Smooth muscle cell (in vitro differentiated cells): ENCODE measurements at regions not wholly inside any gene's neighbourhood (a gene's known extent, or its start where the extent isn't known, plus 50 kb on each side); places are given as distances from the start of the nearest gene placed in this dataset.

ENCODE experiments used
- DNase-seq: peaks from one replicate; lab custom pipeline; 2025; ENCODE audit not compliant: unreplicated experiment; lab: John Stamatoyannopoulos, UW
- H2AFZ ChIP-seq: fragments of 200-600 bp; sonication (generic); 2 replicates; pipeline ENCODE4 v1.6.0; 2016; ENCODE audit warnings: antibody characterized with exemption, low read depth, mild to moderate bottlenecking
- H3F3A ChIP-seq: fragments of 200-600 bp; sonication (generic); 2 replicates; pipeline ENCODE4 v1.6.0; 2017; ENCODE audit warnings: antibody characterized with exemption, low read depth
- H3K27ac ChIP-seq: fragments of 200-600 bp; sonication (generic); 2 replicates; pipeline ENCODE4 v1.5.1; 2016; ENCODE audit warnings: low read depth, mild to moderate bottlenecking
- H3K27me3 ChIP-seq: fragments of 200-600 bp; sonication (generic); 2 replicates; pipeline ENCODE4 v1.6.1; 2016; ENCODE audit warnings: low read depth, mild to moderate bottlenecking
- H3K36me3 ChIP-seq: fragments of 200-600 bp; sonication (generic); 2 replicates; pipeline ENCODE4 v1.5.1; 2016; ENCODE audit warnings: low read depth
- H3K4me1 ChIP-seq: fragments of 200-600 bp; sonication (generic); 2 replicates; pipeline ENCODE4 v1.5.1; 2016; ENCODE audit warnings: low read depth
- H3K4me2 ChIP-seq: fragments of 200-600 bp; sonication (generic); 2 replicates; pipeline ENCODE4 v1.6.0; 2016; ENCODE audit warnings: mild to moderate bottlenecking
- H3K4me3 ChIP-seq: fragments of 200-600 bp; sonication (generic); 2 replicates; pipeline ENCODE4 v1.5.1; 2016; ENCODE audit warnings: mild to moderate bottlenecking
- H3K79me2 ChIP-seq: fragments of 200-600 bp; sonication (generic); 2 replicates; pipeline ENCODE4 v1.6.0; 2016; ENCODE audit warnings: low read depth, mild to moderate bottlenecking
- H3K9ac ChIP-seq: fragments of 200-600 bp; sonication (generic); 2 replicates; pipeline ENCODE4 v1.6.0; 2016; ENCODE audit warnings: low read depth
- H3K9me3 ChIP-seq: fragments of 200-600 bp; sonication (generic); replicated peaks from 2 replicates; pipeline ENCODE4 v1.5.1; 2016; ENCODE audit warnings: low read depth
- H4K20me1 ChIP-seq: fragments of 200-600 bp; sonication (generic); 2 replicates; pipeline ENCODE4 v1.6.0; 2016; ENCODE audit warnings: low read depth
- CTCF ChIP-seq: fragments of 200-600 bp; sonication (generic); IDR thresholded peaks from 2 replicates; pipeline ENCODE4 v1.5.1; 2017; ENCODE audit warnings: borderline replicate concordance, mild to moderate bottlenecking, antibody characterized with exemption; ENCODE audit not compliant: insufficient read depth, poor library complexity, severe bottlenecking
- WGBS: methylation state at CpG from one replicate; pipeline ENCODE4 v1.1.7; 2016; ENCODE audit warnings: low lambda C conversion rate; 5-methylcytosine and 5-hydroxymethylcytosine counted together

GRCh38 chr5:25064306-25064705, 419.5 kb upstream of the CDH10 start:
- H3K9ac ChIP-seq = no peak overlapping the region
- no peaks in the 10 kb centered on the region for H4K20me1 ChIP-seq
- no peak overlapping the region for H3K27ac ChIP-seq
- no peak for DNase-seq
- no peaks in the 10 kb centered on the region for H3K36me3 ChIP-seq
- H3K4me1 ChIP-seq = no peaks in the 10 kb centered on the region
- no peak overlapping the region for H3K4me2 ChIP-seq
- H3K4me3 ChIP-seq = no peak overlapping the region
- H3K79me2 ChIP-seq = no peaks in the 10 kb centered on the region
- H2AFZ ChIP-seq = no peak overlapping the region
- WGBS = 88% methylated on average over 5 of the region's 5 CpGs
- TF ChIP-seq CTCF = no peak
- H3K9me3 ChIP-seq = no peaks in the 10 kb centered on the region
- H3K27me3 ChIP-seq = no peaks in the 10 kb centered on the region
- no peaks in the 10 kb centered on the region for H3F3A ChIP-seq

GRCh38 chr5:25060575-25060974, 415.8 kb upstream of the CDH10 start:
- Histone ChIP-seq H3K36me3 (no peaks in the 10 kb centered on the region), H3K9me3 (no peaks in the 10 kb centered on the region), H3K9ac (no peak overlapping the region), H3K4me2 (no peak overlapping the region), H3F3A (no peaks in the 10 kb centered on the region), H3K27me3 (no peaks in the 10 kb centered on the region), H2AFZ (no peak overlapping the region), H3K4me3 (no peak overlapping the region), H3K4me1 (no peaks in the 10 kb centered on the region), H4K20me1 (no peaks in the 10 kb centered on the region), H3K79me2 (no peaks in the 10 kb centered on the region), H3K27ac (no peak overlapping the region)
- no peak for TF ChIP-seq CTCF
- DNase-seq = no peak
- WGBS = 99% methylated on average over 2 of the region's 2 CpGs

- Histone ChIP-seq H3K4me2 (peak overlapping the region; percentile 10), H3K4me1 (no peaks in the 10 kb centered on the region), H3K36me3 (no peaks in the 10 kb centered on the region), H3F3A (no peaks in the 10 kb centered on the region), H3K9ac (no peak overlapping the region), H3K79me2 (no peaks in the 10 kb centered on the region), H3K9me3 (no peaks in the 10 kb centered on the region), H4K20me1 (no peaks in the 10 kb centered on the region), H3K4me3 (no peak overlapping the region), H3K27me3 (no peaks in the 10 kb centered on the region), H2AFZ (peak overlapping the region; percentile 41), H3K27ac (no peak overlapping the region)
- no peak for DNase-seq
- no peak for TF ChIP-seq CTCF
Measured at GRCh38 chr5:25056836-25057235, 412.1 kb upstream of the CDH10 start.

GRCh38 chr5:25033658-25034057, 388.9 kb upstream of the CDH10 start:
- Histone ChIP-seq H3K9me3 (peaks cover 2% of the 10 kb centered on the region), H3K27me3 (no peaks in the 10 kb centered on the region), H3K79me2 (no peaks in the 10 kb centered on the region), H3F3A (no peaks in the 10 kb centered on the region), H4K20me1 (no peaks in the 10 kb centered on the region), H3K27ac (no peak overlapping the region), H3K4me3 (no peak overlapping the region), H3K9ac (no peak overlapping the region), H3K4me2 (no peak overlapping the region), H3K36me3 (no peaks in the 10 kb centered on the region), H3K4me1 (no peaks in the 10 kb centered on the region), H2AFZ (peak overlapping the region; percentile 24)
- TF ChIP-seq CTCF = no peak
- WGBS = 69% methylated on average over 3 of the region's 3 CpGs
- DNase-seq = no peak
